ENCODE measurements at regions not wholly inside any gene's neighbourhood (a gene's known extent, or its start where the extent isn't known, plus 50 kb on each side); places are given as distances from the start of the nearest gene placed in this dataset.

- no peaks in the 10 kb centered on the region for H3K36me3 ChIP-seq
- ATAC-seq (no peak), DNase-seq (no peak)
- H3K27me3 ChIP-seq: no peaks in the 10 kb centered on the region
- no peaks in the 10 kb centered on the region for H3K9me3 ChIP-seq
- in situ Hi-C loops (cut with MboI; ENCODE audit: low sequenced_read_pairs in 4 of 4): loop anchor here in 2 of 4 donors (25.0 kb wide), 2 partner anchors 102 to 123 kb away; no protein-coding TSS in a partner anchor
- H3K27ac ChIP-seq: no peak overlapping the region
- H3K4me3 ChIP-seq: no peak overlapping the region
- TF ChIP-seq, protein P1, sequence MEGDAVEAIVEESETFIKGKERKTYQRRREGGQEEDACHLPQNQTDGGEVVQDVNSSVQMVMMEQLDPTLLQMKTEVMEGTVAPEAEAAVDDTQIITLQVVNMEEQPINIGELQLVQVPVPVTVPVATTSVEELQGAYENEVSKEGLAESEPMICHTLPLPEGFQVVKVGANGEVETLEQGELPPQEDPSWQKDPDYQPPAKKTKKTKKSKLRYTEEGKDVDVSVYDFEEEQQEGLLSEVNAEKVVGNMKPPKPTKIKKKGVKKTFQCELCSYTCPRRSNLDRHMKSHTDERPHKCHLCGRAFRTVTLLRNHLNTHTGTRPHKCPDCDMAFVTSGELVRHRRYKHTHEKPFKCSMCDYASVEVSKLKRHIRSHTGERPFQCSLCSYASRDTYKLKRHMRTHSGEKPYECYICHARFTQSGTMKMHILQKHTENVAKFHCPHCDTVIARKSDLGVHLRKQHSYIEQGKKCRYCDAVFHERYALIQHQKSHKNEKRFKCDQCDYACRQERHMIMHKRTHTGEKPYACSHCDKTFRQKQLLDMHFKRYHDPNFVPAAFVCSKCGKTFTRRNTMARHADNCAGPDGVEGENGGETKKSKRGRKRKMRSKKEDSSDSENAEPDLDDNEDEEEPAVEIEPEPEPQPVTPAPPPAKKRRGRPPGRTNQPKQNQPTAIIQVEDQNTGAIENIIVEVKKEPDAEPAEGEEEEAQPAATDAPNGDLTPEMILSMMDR (IDR thresholded peaks at IDR 0.05 in 4 of 5, conservative IDR thresholded peaks at IDR 0.05 in 1 of 5): no peak
- no peak for TF ChIP-seq POLR2A (IDR thresholded peaks at IDR 0.05)
- no peaks in the 10 kb centered on the region for H3K4me1 ChIP-seq
- intact Hi-C loops (cut with DNase I; ENCODE audit: low total_unique reads): no loop called here
Measured at GRCh38 chr16:35314298-35314697, 1854.9 kb downstream of the TP53TG3F start.

GRCh38 chr16:35319536-35320192, 1860.3 kb downstream of the TP53TG3F start:
- Histone ChIP-seq H3K27me3 (no peaks in the 10 kb centered on the region), H3K27ac (no peak overlapping the region), H3K36me3 (no peaks in the 10 kb centered on the region), H3K4me3 (no peak overlapping the region), H3K4me1 (no peaks in the 10 kb centered on the region), H3K9me3 (no peaks in the 10 kb centered on the region)
- ATAC-seq (no peak), DNase-seq (no peak)
- in situ Hi-C loops (cut with MboI; ENCODE audit: low sequenced_read_pairs in 4 of 4) (loop anchor here in 2 of 4 donors (25.0 kb wide), 2 partner anchors 107 to 118 kb away; no protein-coding TSS in a partner anchor), intact Hi-C loops (cut with DNase I; ENCODE audit: low total_unique reads) (no loop called here)
- TF ChIP-seq, protein P1 (IDR thresholded peaks at IDR 0.05 in 4 of 5, conservative IDR thresholded peaks at IDR 0.05 in 1 of 5): no peak
- TF ChIP-seq POLR2A (IDR thresholded peaks at IDR 0.05): no peak

DNA sequence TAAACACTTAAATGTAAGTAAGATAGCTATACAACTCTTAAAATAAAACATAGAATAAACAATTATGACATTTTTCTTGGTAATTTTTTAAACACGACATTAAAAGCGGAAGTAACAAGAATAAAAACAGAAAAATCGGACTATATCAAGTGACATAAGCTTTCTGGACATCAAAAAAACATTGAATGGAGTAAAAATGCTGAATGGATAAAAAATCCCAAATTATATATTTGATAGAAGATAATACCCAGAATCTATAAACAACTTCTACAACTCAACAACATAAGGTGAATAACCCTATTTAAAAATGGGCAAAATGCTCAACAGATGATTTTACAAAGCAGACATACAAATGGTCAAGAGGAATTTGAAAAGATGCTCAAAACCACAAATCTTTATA, 1866.5 kb downstream of the TP53TG3F start:
- H3K27ac ChIP-seq: no peak overlapping the region
- no peak overlapping the region for H3K4me3 ChIP-seq
- no peaks in the 10 kb centered on the region for H3K27me3 ChIP-seq
- in situ Hi-C loops (cut with MboI; ENCODE audit: low sequenced_read_pairs in 4 of 4): no loop called here
- no peaks in the 10 kb centered on the region for H3K9me3 ChIP-seq
- intact Hi-C loops (cut with DNase I; ENCODE audit: low total_unique reads): no loop called here
- TF ChIP-seq POLR2A (IDR thresholded peaks at IDR 0.05): no peak
- TF ChIP-seq, protein P1 (IDR thresholded peaks at IDR 0.05 in 4 of 5, conservative IDR thresholded peaks at IDR 0.05 in 1 of 5): no peak
- ATAC-seq (no peak), DNase-seq (no peak)
- H3K36me3 ChIP-seq: no peaks in the 10 kb centered on the region
- no peaks in the 10 kb centered on the region for H3K4me1 ChIP-seq

DNA sequence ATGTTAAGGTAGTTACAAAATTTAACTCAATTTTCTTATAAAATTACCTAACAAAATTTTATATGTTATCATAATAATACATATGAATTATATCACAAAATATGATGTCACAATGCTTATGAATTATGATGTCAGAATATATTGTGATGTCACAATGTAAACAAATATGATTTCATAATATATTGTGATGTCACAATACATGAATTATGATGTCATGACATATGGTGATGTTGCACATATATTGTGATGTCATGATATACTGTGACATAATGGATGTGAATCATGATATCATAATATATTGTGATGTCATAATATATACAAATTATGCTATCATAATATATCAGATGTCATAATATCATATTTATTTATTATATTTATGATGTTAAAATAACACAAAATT, 1879.9 kb downstream of the TP53TG3F start:
- H3K4me3 ChIP-seq: no peak overlapping the region
- H3K27ac ChIP-seq: no peak overlapping the region
- no peaks in the 10 kb centered on the region for H3K9me3 ChIP-seq
- in situ Hi-C loops (cut with MboI; ENCODE audit: low sequenced_read_pairs in 4 of 4): no loop called here
- intact Hi-C loops (cut with DNase I; ENCODE audit: low total_unique reads): no loop called here
- no peaks in the 10 kb centered on the region for H3K4me1 ChIP-seq
- TF ChIP-seq, protein P1 (IDR thresholded peaks at IDR 0.05 in 4 of 5, conservative IDR thresholded peaks at IDR 0.05 in 1 of 5): no peak
- TF ChIP-seq POLR2A (IDR thresholded peaks at IDR 0.05): no peak
- no peaks in the 10 kb centered on the region for H3K36me3 ChIP-seq
- ATAC-seq: no peak
- H3K27me3 ChIP-seq: no peaks in the 10 kb centered on the region
- no peak for DNase-seq

GRCh38 chr16:35342012-35342411, 1882.6 kb downstream of the TP53TG3F start:
- DNase-seq: no peak
- H3K36me3 ChIP-seq: no peaks in the 10 kb centered on the region
- in situ Hi-C loops (cut with MboI; ENCODE audit: low sequenced_read_pairs in 4 of 4): no loop called here

More at GRCh38 chr16:35342012-35342411, 1882.6 kb downstream of the TP53TG3F start:
- intact Hi-C loops (cut with DNase I; ENCODE audit: low total_unique reads): no loop called here
- no peak overlapping the region for H3K4me3 ChIP-seq
- no peaks in the 10 kb centered on the region for H3K9me3 ChIP-seq
- no peak overlapping the region for H3K27ac ChIP-seq
- no peak for TF ChIP-seq POLR2A (IDR thresholded peaks at IDR 0.05)
- TF ChIP-seq, protein P1 (IDR thresholded peaks at IDR 0.05 in 4 of 5, conservative IDR thresholded peaks at IDR 0.05 in 1 of 5): no peak
- no peaks in the 10 kb centered on the region for H3K27me3 ChIP-seq
- no peak for ATAC-seq
- H3K4me1 ChIP-seq: no peaks in the 10 kb centered on the region

Data from gastrocnemius medialis (tissue), 4 donors.